PC-9 (cell line): ENCODE measurements at regions not wholly inside any gene's neighbourhood (a gene's known extent, or its start where the extent isn't known, plus 50 kb on each side); places are given as distances from the start of the nearest gene placed in this dataset.

ENCODE experiments used
- CTCF ChIP-seq: fragments of 200-600 bp; sonication (generic); conservative IDR thresholded peaks from 2 replicates; pipeline ENCODE4 v1.6.1; 2017; ENCODE audit warnings: mixed run types, antibody characterized with exemption, mild to moderate bottlenecking, moderate library complexity
- EZH2 ChIP-seq: fragments of 200-600 bp; sonication (generic); IDR thresholded peaks from 2 replicates; pipeline ENCODE4 v1.8.0; 2017; ENCODE audit warnings: antibody characterized with exemption, low read depth

- TF ChIP-seq EZH2: no peak
- TF ChIP-seq CTCF: no peak
Observed at GRCh38 chr7:124480821-124481290, 284.7 kb downstream of the GPR37 start.
